A673 (cell line): ENCODE measurements at regions not wholly inside any gene's neighbourhood (a gene's known extent, or its start where the extent isn't known, plus 50 kb on each side); places are given as distances from the start of the nearest gene placed in this dataset.

Experiments used
- BruUV-seq: library from RNA; stranded (reverse); fragments of 400-500 nt; replicated peaks from 2 replicates; lab custom pipeline; 2021; lab: Mats Ljungman, UMichigan
- CTCF ChIA-PET: fragments of 300-600 bp; sonication (Branson Sonifier 250); formaldehyde crosslinking; loops from one replicate; lab custom pipeline; 2022; ENCODE audit warnings: antibody characterized with exemption; lab: Charles Lee
- POLR2A ChIA-PET: fragments of 300-600 bp; sonication (Branson Sonifier 250); formaldehyde crosslinking; loops from one replicate; lab custom pipeline; 2022; ENCODE audit warnings: antibody characterized with exemption; ENCODE audit not compliant: low non-redundant PET; lab: Charles Lee
- DNase-seq: peaks from one replicate; pipeline ENCODE4 v3.0.0-alpha.2; 2015; ENCODE audit warnings: low spot score
- H3K27ac ChIP-seq: fragments of 200-600 bp; sonication (generic); 2 replicates; pipeline ENCODE4 v1.5.1; 2016; ENCODE audit warnings: mixed run types, low read depth, mild to moderate bottlenecking, mixed read lengths, antibody characterized with exemption, low read length; ENCODE audit not compliant: poor library complexity, severe bottlenecking
- H3K27me3 ChIP-seq: fragments of 200-600 bp; sonication (generic); replicated peaks from 2 replicates; pipeline ENCODE4 v1.6.1; 2017; ENCODE audit warnings: mixed run types, low read depth, mild to moderate bottlenecking, mixed read lengths, antibody characterized with exemption, low read length; ENCODE audit not compliant: insufficient read depth, poor library complexity
- H3K36me3 ChIP-seq: fragments of 200-600 bp; sonication (generic); 2 replicates; pipeline ENCODE4 v1.6.1; 2016; ENCODE audit warnings: mixed run types, mild to moderate bottlenecking, mixed read lengths, antibody characterized with exemption, low read length; ENCODE audit not compliant: insufficient read depth, poor library complexity, severe bottlenecking
- H3K4me1 ChIP-seq: fragments of 200-600 bp; sonication (generic); 2 replicates; pipeline ENCODE4 v1.6.1; 2017; ENCODE audit warnings: mixed run types, mild to moderate bottlenecking, mixed read lengths, antibody characterized with exemption, low read length; ENCODE audit not compliant: insufficient read depth, poor library complexity, severe bottlenecking
- H3K4me3 ChIP-seq: fragments of 200-600 bp; sonication (generic); 2 replicates; pipeline ENCODE4 v1.5.1; 2016; ENCODE audit warnings: low read depth, mixed run types, mild to moderate bottlenecking, mixed read lengths, low read length; ENCODE audit not compliant: poor library complexity, severe bottlenecking
- H3K9me3 ChIP-seq: fragments of 200-600 bp; sonication (generic); 2 replicates; pipeline ENCODE4 v1.6.1; 2016; ENCODE audit warnings: mixed run types, low read depth, mild to moderate bottlenecking, mixed read lengths, antibody characterized with exemption, low read length; ENCODE audit not compliant: poor library complexity, severe bottlenecking
- EZH2 ChIP-seq: fragments of 200-600 bp; sonication (generic); IDR thresholded peaks from 2 replicates; pipeline ENCODE4 v1.6.1; 2017; ENCODE audit warnings: borderline replicate concordance, low read depth, mild to moderate bottlenecking, mixed read lengths, antibody characterized with exemption, low read length; ENCODE audit not compliant: poor library complexity, severe bottlenecking
- intact Hi-C: fragments of 100-400 bp; cut with micrococcal nuclease; formaldehyde crosslinking; loops from one replicate; pipeline ENCODE4 v1.10.0; 2022; ENCODE audit not compliant: unreplicated experiment
- TF ChIP-seq, protein P1 (sequence below): fragments of 300-800, 200-600 bp; sonication (generic); conservative IDR thresholded peaks from 2 replicates; pipeline ENCODE4 v1.5.1; 2017; ENCODE audit warnings: low read depth, mild to moderate bottlenecking, antibody characterized with exemption, low read length, moderate library complexity, mixed read lengths

DNA sequence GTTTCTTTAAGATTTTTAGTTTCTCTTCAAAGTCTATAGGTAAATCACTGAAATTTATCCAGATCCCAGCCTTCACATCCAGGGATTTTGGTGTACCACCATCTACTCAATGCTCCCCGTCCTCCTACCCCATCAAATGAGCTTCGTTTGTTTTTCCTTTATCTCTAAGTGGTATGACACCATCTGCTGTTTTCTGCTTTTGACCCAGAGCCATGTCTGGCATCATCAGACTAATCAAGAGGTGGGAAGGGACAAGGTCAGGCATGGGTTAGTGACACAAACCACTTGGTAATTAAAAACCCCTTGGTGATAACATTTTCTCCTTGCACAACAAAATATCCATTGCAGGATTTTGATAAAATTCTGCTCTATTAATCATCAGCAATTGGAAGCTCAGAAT is 92.7 kb upstream of the GOLGA8J start:
- Histone ChIP-seq H3K27ac (no peak overlapping the region), H3K9me3 (no peaks in the 10 kb centered on the region), H3K36me3 (no peaks in the 10 kb centered on the region), H3K4me1 (no peaks in the 10 kb centered on the region), H3K27me3 (no peaks in the 10 kb centered on the region), H3K4me3 (no peak overlapping the region)
- ChIA-PET CTCF (no interaction called here), POLR2A (no interaction called here)
- no TSS peak for BruUV-seq
- intact Hi-C loops, result no loop called here
- no peak for DNase-seq
- TF ChIP-seq, protein P1, sequence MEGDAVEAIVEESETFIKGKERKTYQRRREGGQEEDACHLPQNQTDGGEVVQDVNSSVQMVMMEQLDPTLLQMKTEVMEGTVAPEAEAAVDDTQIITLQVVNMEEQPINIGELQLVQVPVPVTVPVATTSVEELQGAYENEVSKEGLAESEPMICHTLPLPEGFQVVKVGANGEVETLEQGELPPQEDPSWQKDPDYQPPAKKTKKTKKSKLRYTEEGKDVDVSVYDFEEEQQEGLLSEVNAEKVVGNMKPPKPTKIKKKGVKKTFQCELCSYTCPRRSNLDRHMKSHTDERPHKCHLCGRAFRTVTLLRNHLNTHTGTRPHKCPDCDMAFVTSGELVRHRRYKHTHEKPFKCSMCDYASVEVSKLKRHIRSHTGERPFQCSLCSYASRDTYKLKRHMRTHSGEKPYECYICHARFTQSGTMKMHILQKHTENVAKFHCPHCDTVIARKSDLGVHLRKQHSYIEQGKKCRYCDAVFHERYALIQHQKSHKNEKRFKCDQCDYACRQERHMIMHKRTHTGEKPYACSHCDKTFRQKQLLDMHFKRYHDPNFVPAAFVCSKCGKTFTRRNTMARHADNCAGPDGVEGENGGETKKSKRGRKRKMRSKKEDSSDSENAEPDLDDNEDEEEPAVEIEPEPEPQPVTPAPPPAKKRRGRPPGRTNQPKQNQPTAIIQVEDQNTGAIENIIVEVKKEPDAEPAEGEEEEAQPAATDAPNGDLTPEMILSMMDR, result no peak

DNA sequence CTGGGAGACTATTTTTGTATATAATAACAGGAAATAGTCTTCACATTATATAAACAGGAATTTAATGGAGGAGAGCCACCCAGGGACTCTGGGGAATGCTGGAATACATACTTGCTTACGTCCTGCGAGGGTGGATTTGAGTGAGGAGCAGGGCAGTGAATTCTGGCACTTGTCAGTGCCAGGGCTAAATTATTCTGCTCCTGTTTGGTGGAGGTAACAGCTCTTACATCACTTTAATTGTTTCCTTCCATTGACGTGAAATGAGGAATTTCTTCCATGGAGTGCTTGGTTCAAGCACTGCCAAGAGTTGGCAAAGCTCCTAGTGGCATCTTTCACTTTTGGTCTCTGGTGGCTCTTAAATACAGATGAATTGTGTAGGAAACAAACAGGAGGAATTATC is 94.1 kb upstream of the GOLGA8J start:
- intact Hi-C loops, result no loop called here
- Histone ChIP-seq H3K4me1 (no peaks in the 10 kb centered on the region), H3K9me3 (no peaks in the 10 kb centered on the region), H3K27ac (no peak overlapping the region), H3K4me3 (no peak overlapping the region), H3K27me3 (no peaks in the 10 kb centered on the region), H3K36me3 (no peaks in the 10 kb centered on the region)
- BruUV-seq, result no TSS peak
- DNase-seq, result peak; percentile 7
- CTCF ChIA-PET, result no interaction called here
- no peak for TF ChIP-seq EZH2
- TF ChIP-seq, protein P1, result no peak
- POLR2A ChIA-PET, result no interaction called here

GRCh38 chr15:29986946-29987345 is 95.8 kb upstream of the GOLGA8J start:
- Histone ChIP-seq H3K9me3 (no peaks in the 10 kb centered on the region), H3K27me3 (no peaks in the 10 kb centered on the region), H3K4me3 (no peak overlapping the region), H3K4me1 (no peaks in the 10 kb centered on the region), H3K27ac (no peak overlapping the region), H3K36me3 (no peaks in the 10 kb centered on the region)
- intact Hi-C loops, result no loop called here
- TF ChIP-seq, protein P1, result no peak
- TF ChIP-seq EZH2, result no peak
- POLR2A ChIA-PET, result no interaction called here
- CTCF ChIA-PET, result interaction anchor here (0.7 kb wide), 1 partner anchor 44 kb away, joined by 5 read pairs; no protein-coding TSS in a partner anchor
- no TSS peak for BruUV-seq
- DNase-seq, result no peak
